Gastroesophageal sphincter (tissue), 3 donors: ENCODE measurements at regions not wholly inside any gene's neighbourhood (a gene's known extent, or its start where the extent isn't known, plus 50 kb on each side); places are given as distances from the start of the nearest gene placed in this dataset.

Experiments
- EP300 ChIP-seq: sonication (generic); formaldehyde crosslinking; IDR thresholded peaks from one replicate; pipeline ENCODE4 v1.6.1; 2017; ENCODE audit warnings: antibody characterized with exemption, mild to moderate bottlenecking
- POLR2A ChIP-seq, 2 donors: fragments of 450-650 bp; IDR thresholded peaks; one replicate each; pipeline ENCODE4 v1.6.1; 2017; ENCODE audit warnings: antibody characterized with exemption in 2 of 2, mild to moderate bottlenecking in 2 of 2, moderate library complexity in 1 of 2
- TF ChIP-seq, protein P1 (sequence below), 4 experiments: fragments of 200-600 bp in 2 of 4; fragments of 450-650 bp in 2 of 4; sonication (generic) in 1 of 4; IDR thresholded peaks; one replicate each; pipeline ENCODE4 v1.5.1; 2017 to 2019; ENCODE audit warnings: antibody characterized with exemption in 4 of 4, mild to moderate bottlenecking in 2 of 4, moderate library complexity in 2 of 4

DNA sequence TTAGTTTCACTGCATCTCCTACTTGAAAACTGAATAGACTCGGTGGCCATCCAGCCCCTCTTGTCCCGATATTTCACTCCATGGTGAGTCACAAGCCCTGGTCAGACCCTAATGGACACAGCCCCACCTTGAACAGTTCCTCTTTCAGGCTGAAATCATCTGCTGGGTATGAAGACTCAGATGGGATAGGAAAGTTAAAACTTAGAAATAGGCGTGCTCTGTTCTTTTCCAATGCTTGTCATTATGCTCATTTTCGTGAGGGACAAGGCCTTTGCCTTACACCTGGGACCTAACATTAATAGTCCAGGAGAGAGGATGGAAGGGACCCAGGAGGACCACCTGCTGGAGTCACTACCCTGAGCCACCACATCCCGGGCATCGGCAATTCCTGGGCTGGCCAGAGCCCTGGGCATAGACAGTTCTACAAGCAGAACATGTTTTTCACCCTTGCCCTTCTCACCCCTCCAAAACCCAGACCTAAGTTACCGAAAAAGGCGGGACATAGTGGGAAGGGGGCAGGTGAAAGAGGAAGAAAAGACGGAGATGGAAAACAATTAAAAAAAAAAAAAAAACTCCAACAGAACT lies 278.3 kb downstream of the SOX9 start:
- TF ChIP-seq POLR2A (IDR thresholded peaks at IDR 0.05), result no peak
- TF ChIP-seq, protein P1, sequence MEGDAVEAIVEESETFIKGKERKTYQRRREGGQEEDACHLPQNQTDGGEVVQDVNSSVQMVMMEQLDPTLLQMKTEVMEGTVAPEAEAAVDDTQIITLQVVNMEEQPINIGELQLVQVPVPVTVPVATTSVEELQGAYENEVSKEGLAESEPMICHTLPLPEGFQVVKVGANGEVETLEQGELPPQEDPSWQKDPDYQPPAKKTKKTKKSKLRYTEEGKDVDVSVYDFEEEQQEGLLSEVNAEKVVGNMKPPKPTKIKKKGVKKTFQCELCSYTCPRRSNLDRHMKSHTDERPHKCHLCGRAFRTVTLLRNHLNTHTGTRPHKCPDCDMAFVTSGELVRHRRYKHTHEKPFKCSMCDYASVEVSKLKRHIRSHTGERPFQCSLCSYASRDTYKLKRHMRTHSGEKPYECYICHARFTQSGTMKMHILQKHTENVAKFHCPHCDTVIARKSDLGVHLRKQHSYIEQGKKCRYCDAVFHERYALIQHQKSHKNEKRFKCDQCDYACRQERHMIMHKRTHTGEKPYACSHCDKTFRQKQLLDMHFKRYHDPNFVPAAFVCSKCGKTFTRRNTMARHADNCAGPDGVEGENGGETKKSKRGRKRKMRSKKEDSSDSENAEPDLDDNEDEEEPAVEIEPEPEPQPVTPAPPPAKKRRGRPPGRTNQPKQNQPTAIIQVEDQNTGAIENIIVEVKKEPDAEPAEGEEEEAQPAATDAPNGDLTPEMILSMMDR (IDR thresholded peaks at IDR 0.05), result no peak
- no peak for TF ChIP-seq EP300
